ENCODE measurements at regions not wholly inside any gene's neighbourhood (a gene's known extent, or its start where the extent isn't known, plus 50 kb on each side); places are given as distances from the start of the nearest gene placed in this dataset.

- no peak overlapping the region for H2AK9ac ChIP-seq (replicated peaks; ENCODE audit: low read depth, low read length, poor library complexity)
- H4K8ac ChIP-seq (ENCODE audit: low read depth in 2 of 2, low read length in 2 of 2): no peak overlapping the region
- dilution Hi-C loops (cut with HindIII; ENCODE audit: low sequenced_read_pairs, unreplicated experiment) (no loop called here), in situ Hi-C loops (cut with MboI; ENCODE audit: low sequenced_read_pairs) (no loop called here), intact Hi-C loops (cut with micrococcal nuclease) (loop anchor here (10.0 kb wide), 1 partner anchor 1013 kb away; the partner anchor contains the start of gene TFAP2A)
- H4K91ac ChIP-seq (ENCODE audit: insufficient read depth, low read depth, low read length): no peak overlapping the region
- no TSS peak for BruUV-seq (replicated peaks)
- H2AFZ ChIP-seq (replicated peaks; ENCODE audit: low read length, poor library complexity): no peak overlapping the region
- no peak overlapping the region for H3K4me3 ChIP-seq (ENCODE audit: insufficient read depth, low read depth, low read length)
- no peak overlapping the region for H3K4me2 ChIP-seq (ENCODE audit: low read depth, low read length)
- H3K9me1 ChIP-seq (ENCODE audit: insufficient read depth, low read length): no peaks in the 10 kb centered on the region
- H3K23ac ChIP-seq (ENCODE audit: low read depth, low read length): no peak overlapping the region
- no peak overlapping the region for H3K14ac ChIP-seq (replicated peaks; ENCODE audit: low read depth, low read length)
- H2AK5ac ChIP-seq (ENCODE audit: low read depth, low read length): no peak overlapping the region
- no peak overlapping the region for H3K56ac ChIP-seq (ENCODE audit: extremely low read depth, insufficient read depth, low read length)
- H3K9me3 ChIP-seq (ENCODE audit: control insufficient read depth, insufficient read depth, low read length): no peaks in the 10 kb centered on the region
- TF ChIP-seq CHD1 (IDR thresholded peaks at IDR 0.05; ENCODE audit: low read depth, low read length): no peak
- no peak for TF ChIP-seq CEBPB (IDR thresholded peaks at IDR 0.05; ENCODE audit: low read depth, low read length)
- TF ChIP-seq, protein P1, sequence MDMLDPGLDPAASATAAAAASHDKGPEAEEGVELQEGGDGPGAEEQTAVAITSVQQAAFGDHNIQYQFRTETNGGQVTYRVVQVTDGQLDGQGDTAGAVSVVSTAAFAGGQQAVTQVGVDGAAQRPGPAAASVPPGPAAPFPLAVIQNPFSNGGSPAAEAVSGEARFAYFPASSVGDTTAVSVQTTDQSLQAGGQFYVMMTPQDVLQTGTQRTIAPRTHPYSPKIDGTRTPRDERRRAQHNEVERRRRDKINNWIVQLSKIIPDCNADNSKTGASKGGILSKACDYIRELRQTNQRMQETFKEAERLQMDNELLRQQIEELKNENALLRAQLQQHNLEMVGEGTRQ (IDR thresholded peaks at IDR 0.05; ENCODE audit: low read depth, low read length): no peak
- no peak overlapping the region for H3K4ac ChIP-seq (ENCODE audit: low read depth, low read length)
- no peak; the same call in 1 of the 2 replicates for ATAC-seq (ENCODE audit: low read depth)
- no peak overlapping the region for H2BK5ac ChIP-seq (ENCODE audit: low read depth, low read length, poor library complexity, severe bottlenecking)
- H3K9ac ChIP-seq (ENCODE audit: low read depth, low read length): no peak overlapping the region
- H2BK120ac ChIP-seq (ENCODE audit: low read depth, low read length): no peak overlapping the region
- no peaks in the 10 kb centered on the region for H4K20me1 ChIP-seq (ENCODE audit: insufficient read depth, low read length)
- no peaks in the 10 kb centered on the region for H3K27me3 ChIP-seq (ENCODE audit: control insufficient read depth, insufficient read depth, low read length)
- H3K27ac ChIP-seq (ENCODE audit: insufficient read depth, low read length): no peak overlapping the region
- H2BK15ac ChIP-seq (ENCODE audit: low read depth, low read length): no peak overlapping the region
- no CpG with 5 or more reads among the region's 1 CpG for WGBS, 2 experiments (ENCODE audit: extremely low coverage in 2 of 2, insufficient read length in 1 of 2)
- no peaks in the 10 kb centered on the region for H3K36me3 ChIP-seq (ENCODE audit: control insufficient read depth, insufficient read depth, low read length)
- DNase-seq: peak; percentile 28
- H3K79me1 ChIP-seq (ENCODE audit: low read depth in 1 of 2, low read length in 2 of 2): no peaks in the 10 kb centered on the region
- no peak overlapping the region for H3K18ac ChIP-seq (ENCODE audit: low read depth, low read length)
- peaks cover 7% of the 10 kb centered on the region for H3K4me1 ChIP-seq (ENCODE audit: control insufficient read depth, insufficient read depth, low read length)
- no peak overlapping the region for H4K5ac ChIP-seq (ENCODE audit: low read depth, low read length)
- ChIA-PET POLR2A (ENCODE audit: unreplicated experiment) (no interaction called here), CTCF (interaction anchor here (0.6 kb wide), 1 partner anchor 8 kb away, joined by 3 read pairs; no protein-coding TSS in a partner anchor)
- no peak overlapping the region for H2BK20ac ChIP-seq (ENCODE audit: low read depth, low read length)
Measured at GRCh38 chr6:9401960-9402359, 966.6 kb upstream of the SLC35B3 start.
